Coronary artery (tissue), 2 donors: ENCODE measurements at regions not wholly inside any gene's neighbourhood (a gene's known extent, or its start where the extent isn't known, plus 50 kb on each side); places are given as distances from the start of the nearest gene placed in this dataset.
A peak's percentile ranks its signal among the peaks of the same experiment; 100 is the strongest.

Experiments
- DNase-seq: peaks from one replicate; pipeline ENCODE4 v3.0.0-alpha.2; 2017; ENCODE audit warnings: low spot score
- H3K27ac ChIP-seq, 2 donors: fragments of 200-600 bp; sonication (generic); one replicate each; pipeline ENCODE4 v1.5.1; 2016 to 2019
- H3K4me3 ChIP-seq: fragments of 200-600 bp; sonication (generic); 2 replicates; pipeline ENCODE4 v1.5.1; 2016; ENCODE audit warnings: mild to moderate bottlenecking, moderate library complexity
- TF ChIP-seq, protein P1 (sequence below): fragments of 200-600 bp; sonication (generic); IDR thresholded peaks from one replicate; pipeline ENCODE4 v1.5.1; 2019; ENCODE audit warnings: antibody characterized with exemption

DNA sequence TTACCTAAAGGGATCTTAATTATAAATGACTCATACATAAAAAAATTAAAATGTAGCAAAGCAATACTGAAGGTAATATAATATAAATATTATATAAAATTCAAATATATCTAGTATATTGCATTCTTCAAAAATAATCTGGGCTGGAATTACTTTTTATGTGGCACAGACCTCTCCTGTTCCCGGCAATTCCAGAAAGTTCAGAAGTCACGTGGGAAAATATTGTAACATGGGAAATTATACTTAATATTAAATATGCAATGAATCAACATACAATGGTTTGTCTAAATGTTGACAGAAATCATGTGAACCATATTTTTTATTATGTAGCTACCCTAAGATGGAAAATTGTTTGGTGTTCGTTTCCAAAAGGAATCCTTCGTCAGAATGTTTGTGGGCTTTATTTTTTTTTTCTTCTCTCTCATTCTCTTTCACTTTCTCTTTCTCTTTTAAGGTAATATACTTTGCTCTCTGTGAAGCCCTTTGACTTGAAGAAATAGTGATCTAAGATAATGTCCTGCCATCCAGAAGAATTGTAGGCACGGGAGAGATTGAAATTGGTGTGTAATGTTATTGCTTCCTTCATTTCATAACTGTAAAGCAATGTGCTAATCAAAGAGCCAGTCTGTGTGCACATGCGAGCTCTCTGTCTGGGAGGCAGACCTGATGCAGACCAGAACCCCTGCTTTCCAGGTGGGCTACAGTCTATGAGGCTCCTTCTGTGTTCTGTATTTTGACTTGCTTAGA is 559.4 kb downstream of the NR2F2 start:
- no peak overlapping the region for H3K27ac ChIP-seq
- TF ChIP-seq, protein P1, sequence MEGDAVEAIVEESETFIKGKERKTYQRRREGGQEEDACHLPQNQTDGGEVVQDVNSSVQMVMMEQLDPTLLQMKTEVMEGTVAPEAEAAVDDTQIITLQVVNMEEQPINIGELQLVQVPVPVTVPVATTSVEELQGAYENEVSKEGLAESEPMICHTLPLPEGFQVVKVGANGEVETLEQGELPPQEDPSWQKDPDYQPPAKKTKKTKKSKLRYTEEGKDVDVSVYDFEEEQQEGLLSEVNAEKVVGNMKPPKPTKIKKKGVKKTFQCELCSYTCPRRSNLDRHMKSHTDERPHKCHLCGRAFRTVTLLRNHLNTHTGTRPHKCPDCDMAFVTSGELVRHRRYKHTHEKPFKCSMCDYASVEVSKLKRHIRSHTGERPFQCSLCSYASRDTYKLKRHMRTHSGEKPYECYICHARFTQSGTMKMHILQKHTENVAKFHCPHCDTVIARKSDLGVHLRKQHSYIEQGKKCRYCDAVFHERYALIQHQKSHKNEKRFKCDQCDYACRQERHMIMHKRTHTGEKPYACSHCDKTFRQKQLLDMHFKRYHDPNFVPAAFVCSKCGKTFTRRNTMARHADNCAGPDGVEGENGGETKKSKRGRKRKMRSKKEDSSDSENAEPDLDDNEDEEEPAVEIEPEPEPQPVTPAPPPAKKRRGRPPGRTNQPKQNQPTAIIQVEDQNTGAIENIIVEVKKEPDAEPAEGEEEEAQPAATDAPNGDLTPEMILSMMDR = no peak
- no peak for DNase-seq
- H3K4me3 ChIP-seq = peak overlapping the region; percentile 63

DNA sequence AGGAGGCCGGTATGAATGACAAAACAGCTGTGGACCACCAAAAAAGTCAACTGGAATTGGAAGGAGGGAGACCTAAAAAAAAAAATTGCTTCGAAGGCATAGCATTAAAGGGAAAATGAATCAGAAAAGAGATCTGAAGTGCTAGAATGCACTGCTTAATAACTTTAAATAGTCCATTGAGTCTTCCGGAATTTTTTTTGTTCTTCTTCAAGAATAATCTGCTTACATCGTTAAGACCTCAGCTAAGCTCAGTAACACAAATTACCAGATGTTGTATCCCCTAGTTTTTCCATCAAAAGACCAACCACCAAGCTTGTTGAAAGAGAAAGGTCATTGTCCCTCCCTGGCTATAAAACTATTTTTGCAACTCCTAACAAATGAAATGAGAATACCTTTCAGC is 560.5 kb downstream of the NR2F2 start:
- Histone ChIP-seq H3K4me3 (peak overlapping the region; percentile 63), H3K27ac (no peak overlapping the region)
- TF ChIP-seq, protein P1 = no peak
- no peak for DNase-seq

- TF ChIP-seq, protein P1 = peak; percentile 53
- no peak for DNase-seq
- Histone ChIP-seq H3K27ac (no peak overlapping the region), H3K4me3 (peak overlapping the region; percentile 26)
Measured at GRCh38 chr15:96893159-96893906, 562.8 kb downstream of the NR2F2 start.

DNA sequence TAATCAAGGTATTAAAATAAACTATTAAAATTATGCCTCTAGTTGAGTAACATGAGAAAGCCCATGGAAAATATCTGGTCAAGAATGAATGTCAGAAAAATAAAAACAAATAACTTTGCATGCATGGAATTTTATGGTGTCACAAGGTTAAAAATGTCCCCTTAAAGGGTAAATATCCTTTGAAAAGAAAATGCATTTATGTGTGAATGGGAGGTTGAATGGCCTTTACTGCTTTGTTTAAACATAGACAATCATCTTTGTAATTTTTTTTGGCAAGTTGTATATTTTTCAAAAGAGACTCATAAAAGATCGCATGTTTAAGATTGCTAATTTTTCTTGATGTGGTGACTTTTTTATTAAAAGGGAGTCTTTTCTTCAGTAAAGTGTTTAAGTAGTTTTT is 564.2 kb downstream of the NR2F2 start:
- Histone ChIP-seq H3K4me3 (no peak overlapping the region), H3K27ac (no peak overlapping the region)
- DNase-seq = no peak
- TF ChIP-seq, protein P1 = no peak

DNA sequence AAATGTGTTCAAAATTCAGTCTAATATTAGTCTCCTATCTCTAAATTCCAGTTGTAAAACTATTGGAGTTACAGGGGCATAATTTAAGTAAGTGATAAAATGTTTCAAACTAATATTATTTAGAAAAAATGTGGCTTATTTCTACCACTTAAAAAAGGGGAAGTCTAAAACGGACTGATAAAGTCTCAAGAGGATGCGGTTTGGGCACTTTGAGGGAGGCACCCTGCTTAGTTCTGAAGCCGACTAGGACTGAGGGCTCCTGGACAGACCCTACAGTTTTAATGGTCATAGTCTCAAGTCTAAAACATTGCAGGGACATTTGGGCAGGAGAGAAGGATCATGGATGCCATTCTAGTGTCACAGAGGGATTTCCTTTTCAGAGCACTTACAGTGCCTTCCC is 566.3 kb downstream of the NR2F2 start:
- no peak overlapping the region for H3K27ac ChIP-seq
- TF ChIP-seq, protein P1 = no peak
- H3K4me3 ChIP-seq = no peak overlapping the region
- DNase-seq = no peak

DNA sequence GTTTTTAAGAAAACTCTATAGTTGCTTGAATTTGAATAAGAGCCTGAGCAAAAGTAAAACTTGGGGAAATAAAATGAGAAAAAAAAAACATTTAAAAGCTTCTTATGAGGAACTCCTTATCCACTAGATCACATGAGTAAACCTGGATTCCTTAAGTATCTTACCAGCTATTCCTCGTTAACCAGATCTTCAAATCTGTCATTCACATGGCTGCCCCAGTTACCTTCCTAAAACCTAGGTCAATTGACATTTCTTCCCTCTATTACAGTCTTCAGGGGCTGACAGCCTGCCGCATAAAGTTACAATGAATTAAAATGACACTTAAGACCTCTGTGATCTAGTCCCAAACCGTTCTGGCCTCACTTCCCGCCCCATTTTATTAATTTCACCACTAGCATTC is 583.6 kb downstream of the NR2F2 start:
- DNase-seq = no peak
- TF ChIP-seq, protein P1 = no peak
- Histone ChIP-seq H3K27ac (no peak overlapping the region), H3K4me3 (no peak overlapping the region)

DNA sequence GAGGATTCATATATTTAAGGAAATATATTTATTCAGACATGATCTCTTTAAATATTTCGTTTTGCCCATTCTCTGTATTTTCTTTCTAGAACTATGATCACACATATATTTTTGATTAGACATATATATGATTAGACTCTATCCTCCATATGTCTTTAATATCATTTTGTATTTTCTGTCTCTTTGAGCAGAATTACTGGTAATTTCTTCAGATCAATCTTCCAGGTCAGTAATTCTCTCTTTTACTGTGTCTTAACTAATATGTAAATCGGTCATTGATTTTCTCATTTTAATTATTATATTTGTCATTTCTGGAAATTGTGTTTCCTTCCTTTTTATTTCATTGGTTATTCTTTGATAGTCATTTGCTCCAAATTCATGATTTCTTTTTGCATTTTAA is 586.2 kb downstream of the NR2F2 start:
- Histone ChIP-seq H3K4me3 (no peak overlapping the region), H3K27ac (no peak overlapping the region)
- TF ChIP-seq, protein P1 = no peak
- DNase-seq = no peak
